ENCODE measurements at regions not wholly inside any gene's neighbourhood (a gene's known extent, or its start where the extent isn't known, plus 50 kb on each side); places are given as distances from the start of the nearest gene placed in this dataset.

- no peak for TF ChIP-seq CTCF (IDR thresholded peaks at IDR 0.05 in 8 of 11, conservative IDR thresholded peaks at IDR 0.05 in 3 of 11)
- TF ChIP-seq POLR2A (IDR thresholded peaks at IDR 0.05), result no peak
- TF ChIP-seq POLR2AphosphoS5 (IDR thresholded peaks at IDR 0.05), result no peak
Measured at GRCh38 chr5:179497636-179498340, 52.6 kb upstream of the RUFY1 start.

Data from spleen (tissue), 7 donors.